ENCODE measurements at regions not wholly inside any gene's neighbourhood (a gene's known extent, or its start where the extent isn't known, plus 50 kb on each side); places are given as distances from the start of the nearest gene placed in this dataset.
A peak's percentile ranks its signal among the peaks of the same experiment; 100 is the strongest.

- peaks cover 13 to 29% (median 24%) of the 10 kb centered on the region in 10 experiments for H3K4me1 ChIP-seq
- H3K4me3 ChIP-seq, result no peak overlapping the region
- peaks cover 5 to 19% (median 16%) of the 10 kb centered on the region in 11 experiments; a peak in 16 of 22 replicates for H3K9me3 ChIP-seq (replicated peaks in 1 of 11)
- H3K36me3 ChIP-seq, result no peaks in the 10 kb centered on the region
- no peaks in the 10 kb centered on the region for H3K27me3 ChIP-seq
- H3K4me2 ChIP-seq, result 0 out of 22 replicates have a peak overlapping the region, but pooled peaks of 1 of the 11 experiments have one; percentile 23
- TF ChIP-seq Cebpa-rat (IDR thresholded peaks at IDR 0.05), result no peak
- no peak overlapping the region for H3K9ac ChIP-seq
- no peaks in the 10 kb centered on the region for H4K20me1 ChIP-seq
- no peak overlapping the region for H3K27ac ChIP-seq
These were observed 49.9 kb upstream of the UCN3 start for GRCh38 chr10:5314840-5315239.
